ENCODE measurements at regions not wholly inside any gene's neighbourhood (a gene's known extent, or its start where the extent isn't known, plus 50 kb on each side); places are given as distances from the start of the nearest gene placed in this dataset.
"Not testable (repeated sequence)": the region's sequence is repeated elsewhere in the genome, so short reads cannot be mapped to it uniquely, and the experiment has no call there.

DNA sequence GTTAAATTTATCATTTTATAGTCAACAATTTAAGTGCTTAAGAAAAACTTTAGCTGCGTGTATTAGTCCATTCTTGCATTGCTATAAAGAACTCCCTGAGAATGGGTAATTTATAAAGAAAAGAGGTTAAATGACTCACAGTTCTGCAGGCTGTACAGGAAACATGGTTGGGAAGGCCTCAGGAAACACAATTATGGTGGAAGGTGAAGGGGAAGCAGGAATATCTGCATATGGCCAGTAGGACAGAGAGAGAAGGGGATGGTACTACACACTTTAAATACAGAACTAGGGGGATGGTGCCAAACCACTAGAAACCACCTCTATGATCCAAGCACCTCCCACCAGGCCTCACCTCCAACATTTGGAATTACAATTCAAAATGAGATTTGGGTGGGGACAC, 295.5 kb upstream of the PLGLB1 start:
- TF ChIP-seq CTCF (conservative IDR thresholded peaks at IDR 0.05); ZFX (IDR thresholded peaks at IDR 0.05): not testable (repeated sequence)
